HCT116 (cell line): ENCODE measurements at regions not wholly inside any gene's neighbourhood (a gene's known extent, or its start where the extent isn't known, plus 50 kb on each side); places are given as distances from the start of the nearest gene placed in this dataset.

Experiments used
- ATAC-seq: fragments of 200-7000 bp; cut with Tn5 transposase; 2 replicates; pipeline ENCODE4 v1.9.1; 2020; ENCODE audit warnings: mild to moderate bottlenecking, moderate library complexity
- BruUV-seq: library from RNA; stranded (reverse); fragments of 400-500 nt; replicated peaks from 2 replicates; lab custom pipeline; 2021; lab: Mats Ljungman, UMichigan
- CTCF ChIA-PET: fragments of 300-600 bp; sonication (Branson Sonifier 250); formaldehyde crosslinking; loops from one replicate; lab custom pipeline; 2021; ENCODE audit warnings: antibody characterized with exemption; lab: Charles Lee
- POLR2A ChIA-PET: fragments of 300-600, 350-600 bp; sonication (Branson Sonifier 250); formaldehyde crosslinking; loops from one replicate; lab custom pipeline; 2021; ENCODE audit warnings: antibody characterized with exemption; lab: Charles Lee
- RAD21 ChIA-PET, 2 experiments: fragments of 300-600 bp; sonication (Branson Sonifier 250); formaldehyde crosslinking; loops; one replicate each; lab custom pipeline; 2023; ENCODE audit warnings: low total read pairs in 2 of 2; ENCODE audit not compliant: uncharacterized antibody in 2 of 2, unreplicated experiment in 2 of 2, low non-redundant PET in 1 of 2; lab: Charles Lee
- DNase-seq: peaks from one replicate; pipeline ENCODE4 v3.0.0-alpha.2; 2010; ENCODE audit warnings: low read depth, low spot score
- H2AFZ ChIP-seq: fragments of 200-600 bp; shearing (Covaris generic), sonication (generic); 2 replicates; pipeline ENCODE4 v1.6.1; 2017; ENCODE audit warnings: low read depth, mixed run types, mixed read lengths, antibody characterized with exemption, low read length; ENCODE audit not compliant: poor library complexity, severe bottlenecking
- H3K27ac ChIP-seq: 2 replicates; pipeline ENCODE4 v1.5.1; 2012; ENCODE audit warnings: low read depth, low read length
- H3K27me3 ChIP-seq: fragments of 200-600 bp; sonication (generic); 2 replicates; pipeline ENCODE4 v1.6.1; 2016; ENCODE audit warnings: mixed run types, low read length, mixed read lengths; ENCODE audit not compliant: insufficient read depth
- H3K36me3 ChIP-seq, 2 experiments: fragments of 200-500 bp in 1 of 2; fragments of 200-600 bp in 1 of 2; sonication (Bioruptor generic) in 1 of 2; sonication (generic) in 1 of 2; 2 replicates each; pipeline versions ENCODE4 v1.5.1 to v1.6.1; 2014 to 2016; ENCODE audit warnings: low read length in 2 of 2, inconsistent platforms in 1 of 2, mixed read lengths in 1 of 2, mixed run types in 1 of 2; ENCODE audit not compliant: insufficient read depth in 2 of 2, control insufficient read depth in 1 of 2
- H3K4me1 ChIP-seq, 2 experiments: fragments of 200-600 bp in 1 of 2; sonication (generic) in 1 of 2; 2 replicates each; pipeline versions ENCODE4 v1.5.1 to v1.6.1; 2012 to 2017; ENCODE audit warnings: low read length in 2 of 2, inconsistent platforms in 1 of 2, mild to moderate bottlenecking in 1 of 2, mixed read lengths in 1 of 2, mixed run types in 1 of 2, moderate library complexity in 1 of 2; ENCODE audit not compliant: insufficient read depth in 2 of 2, control insufficient read depth in 1 of 2
- H3K4me2 ChIP-seq: fragments of 200-600 bp; sonication (generic); 2 replicates; pipeline ENCODE4 v1.6.1; 2017; ENCODE audit warnings: mixed run types, low read length, mixed read lengths
- H3K4me3 ChIP-seq, 2 experiments: fragments of 200-600 bp in 1 of 2; sonication (generic) in 1 of 2; replicated peaks in 1 of 2; 2 replicates each; pipeline ENCODE4 v1.5.1; 2011 to 2016; ENCODE audit warnings: low read length in 2 of 2, control low read depth in 1 of 2, low read depth in 1 of 2, mild to moderate bottlenecking in 1 of 2, mixed read lengths in 1 of 2, mixed run types in 1 of 2
- H3K79me2 ChIP-seq: fragments of 200-600 bp; sonication (generic); 2 replicates; pipeline ENCODE4 v1.6.1; 2017; ENCODE audit warnings: mild to moderate bottlenecking, mixed run types, low read length, moderate library complexity, mixed read lengths; ENCODE audit not compliant: insufficient read depth
- H3K9ac ChIP-seq: fragments of 200-600 bp; sonication (generic); 2 replicates; pipeline ENCODE4 v1.6.1; 2016; ENCODE audit warnings: low read length, mixed read lengths
- H3K9me2 ChIP-seq: fragments of 200-600 bp; sonication (generic), shearing (Covaris generic); 2 replicates; pipeline ENCODE4 v1.6.1; 2017; ENCODE audit warnings: mixed run types, mild to moderate bottlenecking, moderate library complexity; ENCODE audit not compliant: insufficient read depth
- H3K9me3 ChIP-seq, 2 experiments: fragments of 200-500 bp in 1 of 2; fragments of 200-600 bp in 1 of 2; sonication (Bioruptor generic) in 1 of 2; sonication (generic) in 1 of 2; 2 replicates each; pipeline ENCODE4 v1.6.1; 2014 to 2017; ENCODE audit warnings: low read length in 2 of 2, mixed read lengths in 2 of 2, inconsistent platforms in 1 of 2, low read depth in 1 of 2, mild to moderate bottlenecking in 1 of 2, mixed run types in 1 of 2, moderate library complexity in 1 of 2; ENCODE audit not compliant: control insufficient read depth in 1 of 2, insufficient read depth in 1 of 2
- H4K20me1 ChIP-seq: fragments of 200-600 bp; sonication (generic), shearing (Covaris generic); 2 replicates; pipeline ENCODE4 v1.6.1; 2017; ENCODE audit warnings: mixed run types, mild to moderate bottlenecking, moderate library complexity; ENCODE audit not compliant: insufficient read depth
- CBX3 ChIP-seq: IDR thresholded peaks from 2 replicates; pipeline ENCODE4 v1.6.1; 2012; ENCODE audit warnings: low read depth
- FOSL1 ChIP-seq: IDR thresholded peaks from 2 replicates; pipeline ENCODE4 v1.6.1; 2012; ENCODE audit warnings: low read depth
- TCF7L2 ChIP-seq: IDR thresholded peaks from 2 replicates; pipeline ENCODE4 v1.7.0; 2011; ENCODE audit warnings: borderline replicate concordance, inconsistent platforms; ENCODE audit not compliant: insufficient read depth, insufficient read length; ENCODE audit errors: extremely low read depth
- intact Hi-C: fragments of 100-400 bp; cut with micrococcal nuclease; formaldehyde crosslinking; loops from 2 replicates; pipeline ENCODE4 v1.10.0; 2022
- TF ChIP-seq, protein P1 (sequence below): IDR thresholded peaks from 2 replicates; pipeline ENCODE4 v1.6.1; 2012; ENCODE audit warnings: low read depth

DNA sequence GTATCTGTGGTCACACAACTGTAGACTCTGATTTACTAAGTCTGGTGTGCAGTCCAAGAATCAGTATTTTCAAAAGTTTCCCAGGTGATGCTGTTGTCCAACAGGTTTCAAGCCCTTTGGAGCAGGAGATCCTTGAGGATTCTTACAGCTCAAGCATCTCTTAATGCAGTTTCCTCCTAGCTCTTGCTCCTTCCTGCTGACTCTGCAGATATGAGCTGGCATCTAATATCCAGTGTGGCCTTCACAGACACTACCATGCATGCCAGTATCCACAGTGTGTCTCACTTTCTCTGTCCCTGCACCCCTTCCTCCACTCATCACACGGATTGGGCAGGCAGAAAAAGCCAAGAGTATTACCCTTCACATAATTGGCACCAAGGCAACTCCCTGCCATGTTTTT, 182.2 kb upstream of the TNC start:
- no peaks in the 10 kb centered on the region for H3K9me2 ChIP-seq
- intact Hi-C loops: no loop called here
- no peaks in the 10 kb centered on the region for H3K9me3 ChIP-seq
- ChIA-PET POLR2A (no interaction called here), RAD21 (no interaction called here), CTCF (no interaction called here)
- H3K27me3 ChIP-seq: no peaks in the 10 kb centered on the region
- H3K4me1 ChIP-seq: no peaks in the 10 kb centered on the region
- TF ChIP-seq CBX3 (no peak), FOSL1 (no peak)
- TF ChIP-seq, protein P1, sequence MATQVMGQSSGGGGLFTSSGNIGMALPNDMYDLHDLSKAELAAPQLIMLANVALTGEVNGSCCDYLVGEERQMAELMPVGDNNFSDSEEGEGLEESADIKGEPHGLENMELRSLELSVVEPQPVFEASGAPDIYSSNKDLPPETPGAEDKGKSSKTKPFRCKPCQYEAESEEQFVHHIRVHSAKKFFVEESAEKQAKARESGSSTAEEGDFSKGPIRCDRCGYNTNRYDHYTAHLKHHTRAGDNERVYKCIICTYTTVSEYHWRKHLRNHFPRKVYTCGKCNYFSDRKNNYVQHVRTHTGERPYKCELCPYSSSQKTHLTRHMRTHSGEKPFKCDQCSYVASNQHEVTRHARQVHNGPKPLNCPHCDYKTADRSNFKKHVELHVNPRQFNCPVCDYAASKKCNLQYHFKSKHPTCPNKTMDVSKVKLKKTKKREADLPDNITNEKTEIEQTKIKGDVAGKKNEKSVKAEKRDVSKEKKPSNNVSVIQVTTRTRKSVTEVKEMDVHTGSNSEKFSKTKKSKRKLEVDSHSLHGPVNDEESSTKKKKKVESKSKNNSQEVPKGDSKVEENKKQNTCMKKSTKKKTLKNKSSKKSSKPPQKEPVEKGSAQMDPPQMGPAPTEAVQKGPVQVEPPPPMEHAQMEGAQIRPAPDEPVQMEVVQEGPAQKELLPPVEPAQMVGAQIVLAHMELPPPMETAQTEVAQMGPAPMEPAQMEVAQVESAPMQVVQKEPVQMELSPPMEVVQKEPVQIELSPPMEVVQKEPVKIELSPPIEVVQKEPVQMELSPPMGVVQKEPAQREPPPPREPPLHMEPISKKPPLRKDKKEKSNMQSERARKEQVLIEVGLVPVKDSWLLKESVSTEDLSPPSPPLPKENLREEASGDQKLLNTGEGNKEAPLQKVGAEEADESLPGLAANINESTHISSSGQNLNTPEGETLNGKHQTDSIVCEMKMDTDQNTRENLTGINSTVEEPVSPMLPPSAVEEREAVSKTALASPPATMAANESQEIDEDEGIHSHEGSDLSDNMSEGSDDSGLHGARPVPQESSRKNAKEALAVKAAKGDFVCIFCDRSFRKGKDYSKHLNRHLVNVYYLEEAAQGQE: no peak
- H3K27ac ChIP-seq: no peak overlapping the region
- ATAC-seq (no peak), DNase-seq (no peak)
- H3K9ac ChIP-seq: no peak overlapping the region
- H3K36me3 ChIP-seq: no peaks in the 10 kb centered on the region
- H3K4me3 ChIP-seq: no peak overlapping the region
- no TSS peak for BruUV-seq
- no peaks in the 10 kb centered on the region for H4K20me1 ChIP-seq
- no peak overlapping the region for H2AFZ ChIP-seq
- H3K79me2 ChIP-seq: no peaks in the 10 kb centered on the region
- H3K4me2 ChIP-seq: no peak overlapping the region

DNA sequence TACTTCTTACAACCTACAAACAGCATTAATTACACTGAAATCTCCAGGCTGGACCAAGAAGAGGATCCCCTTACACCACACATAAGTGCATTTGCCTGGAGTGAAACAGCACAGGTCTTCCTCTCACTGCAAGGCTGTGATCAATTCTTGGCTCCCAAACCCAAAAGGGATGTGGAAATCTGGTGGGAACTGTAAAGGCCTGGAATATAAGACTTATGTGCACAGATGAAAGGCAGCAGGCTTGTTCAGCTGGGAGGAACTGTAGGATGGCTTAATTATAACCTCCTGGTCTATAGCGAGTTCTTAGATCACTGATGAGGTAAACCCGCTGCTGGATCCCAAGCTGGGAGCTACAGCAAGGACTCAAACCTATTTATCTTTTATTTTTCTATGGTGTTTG, 182.9 kb upstream of the TNC start:
- ChIA-PET RAD21 (no interaction called here), CTCF (no interaction called here), POLR2A (no interaction called here)
- H4K20me1 ChIP-seq: no peaks in the 10 kb centered on the region
- DNase-seq (no peak), ATAC-seq (no peak)
- H3K4me1 ChIP-seq: no peaks in the 10 kb centered on the region
- H3K9ac ChIP-seq: no peak overlapping the region
- H3K9me2 ChIP-seq: no peaks in the 10 kb centered on the region
- no peak overlapping the region for H2AFZ ChIP-seq
- no peak overlapping the region for H3K4me2 ChIP-seq
- no TSS peak for BruUV-seq
- TF ChIP-seq TCF7L2: no peak
- H3K27me3 ChIP-seq: no peaks in the 10 kb centered on the region
- no peak overlapping the region for H3K27ac ChIP-seq
- no peak overlapping the region for H3K4me3 ChIP-seq
- intact Hi-C loops: no loop called here
- no peaks in the 10 kb centered on the region for H3K9me3 ChIP-seq
- H3K79me2 ChIP-seq: no peaks in the 10 kb centered on the region
- H3K36me3 ChIP-seq: no peaks in the 10 kb centered on the region
